Naive thymus-derived CD4-positive, alpha-beta T cell (primary cell): ENCODE measurements at regions not wholly inside any gene's neighbourhood (a gene's known extent, or its start where the extent isn't known, plus 50 kb on each side); places are given as distances from the start of the nearest gene placed in this dataset.

Experiments used
- ATAC-seq: fragments of 150-1000 bp; cut with Tn5 transposase; 2 replicates; pipeline ENCODE4 v1.10.0; 2021; ENCODE audit warnings: mild to moderate bottlenecking, moderate library complexity
- CTCF ChIA-PET: fragments of 350-600 bp; sonication (Branson Sonifier 250); formaldehyde crosslinking; loops from one replicate; lab custom pipeline; 2021; ENCODE audit warnings: antibody characterized with exemption; lab: Charles Lee
- POLR2A ChIA-PET: fragments of 350-600 bp; sonication (Branson Sonifier 250); formaldehyde crosslinking; loops from one replicate; lab custom pipeline; 2021; ENCODE audit warnings: antibody characterized with exemption, inconsistent platforms; lab: Charles Lee
- DNase-seq, 9 donors: peaks; one replicate each; pipeline versions ENCODE4 v3.0.0 to v3.0.0-alpha.2; 2020 to 2022; ENCODE audit warnings: mixed read lengths in 1 of 9
- H3K27ac ChIP-seq: one replicate; pipeline ENCODE4 v1.7.0; 2013; ENCODE audit warnings: mild to moderate bottlenecking, low read depth, low read length, moderate library complexity
- H3K27me3 ChIP-seq, 2 donors: one replicate each; pipeline ENCODE4 v1.7.0; 2013; ENCODE audit warnings: low read length in 2 of 2, mild to moderate bottlenecking in 2 of 2, moderate library complexity in 2 of 2; ENCODE audit not compliant: control insufficient read depth in 2 of 2, insufficient read depth in 2 of 2
- H3K36me3 ChIP-seq, 3 experiments: 1 replicate in 2 of 3; 2 replicates in 1 of 3; pipeline ENCODE4 v1.7.0; 2013; ENCODE audit warnings: low read length in 3 of 3, mild to moderate bottlenecking in 3 of 3, moderate library complexity in 1 of 3; ENCODE audit not compliant: insufficient read depth in 3 of 3, control insufficient read depth in 2 of 3
- H3K4me1 ChIP-seq, 2 donors: one replicate each; pipeline ENCODE4 v1.7.0; 2013; ENCODE audit warnings: low read length in 2 of 2, mild to moderate bottlenecking in 2 of 2, moderate library complexity in 1 of 2; ENCODE audit not compliant: control insufficient read depth in 2 of 2, insufficient read depth in 2 of 2
- H3K4me3 ChIP-seq: 2 replicates; pipeline ENCODE4 v1.7.0; 2013; ENCODE audit warnings: mild to moderate bottlenecking, low read length
- H3K9me3 ChIP-seq, 3 experiments: 1 replicate in 2 of 3; 2 replicates in 1 of 3; pipeline ENCODE4 v1.7.0; 2013; ENCODE audit warnings: low read length in 3 of 3; ENCODE audit not compliant: control insufficient read depth in 2 of 3
- H3K27ac Mint-ChIP-seq, 9 donors: one replicate each; pipeline ENCODE4 v1.8.0; 2020 to 2022; ENCODE audit warnings: mixed read lengths in 9 of 9, mild to moderate bottlenecking in 8 of 9, moderate library complexity in 5 of 9, inconsistent platforms in 2 of 9
- H3K27me3 Mint-ChIP-seq, 5 donors: one replicate each; pipeline ENCODE4 v1.8.0; 2021 to 2022; ENCODE audit warnings: mixed read lengths in 5 of 5, mild to moderate bottlenecking in 1 of 5
- H3K36me3 Mint-ChIP-seq, 5 donors: one replicate each; pipeline ENCODE4 v1.8.0; 2020 to 2022; ENCODE audit warnings: mixed read lengths in 5 of 5, mild to moderate bottlenecking in 3 of 5, inconsistent platforms in 1 of 5
- H3K4me1 Mint-ChIP-seq, 7 donors: one replicate each; pipeline ENCODE4 v1.8.0; 2020 to 2022; ENCODE audit warnings: mixed read lengths in 7 of 7, mild to moderate bottlenecking in 3 of 7, inconsistent platforms in 1 of 7
- H3K4me3 Mint-ChIP-seq, 10 donors: one replicate each; pipeline ENCODE4 v1.8.0; 2020 to 2022; ENCODE audit warnings: mild to moderate bottlenecking in 10 of 10, mixed read lengths in 10 of 10, moderate library complexity in 6 of 10, inconsistent platforms in 2 of 10
- H3K9me3 Mint-ChIP-seq, 11 donors: one replicate each; pipeline ENCODE4 v1.8.0; 2020 to 2022; ENCODE audit warnings: mixed read lengths in 11 of 11, mild to moderate bottlenecking in 4 of 11, inconsistent platforms in 1 of 11, moderate library complexity in 1 of 11
- intact Hi-C, 2 donors: fragments of 100-400 bp; cut with micrococcal nuclease; formaldehyde crosslinking; loops; one replicate each; pipeline ENCODE4 v1.15.1; 2023

- Histone ChIP-seq H3K36me3 (no peaks in the 10 kb centered on the region), H3K4me1 (no peaks in the 10 kb centered on the region), H3K4me3 (no peak overlapping the region), H3K27me3 (no peaks in the 10 kb centered on the region), H3K27ac (no peak overlapping the region), H3K9me3 (no peaks in the 10 kb centered on the region)
- ChIA-PET CTCF (no interaction called here), POLR2A (no interaction called here)
- intact Hi-C loops: no loop called here
- Mint-ChIP-seq H3K4me1 (no peaks in the 10 kb centered on the region), H3K36me3 (no peaks in the 10 kb centered on the region), H3K27me3 (no peaks in the 10 kb centered on the region), H3K4me3 (no peak overlapping the region), H3K27ac (no peak overlapping the region), H3K9me3 (peaks cover 0 to 5% (median 0%) of the 10 kb centered on the region in 11 donors)
- no peak for DNase-seq
- no peak for ATAC-seq
These were observed 178.6 kb upstream of the PDE3A start for GRCh38 chr12:20189767-20190166.

DNA sequence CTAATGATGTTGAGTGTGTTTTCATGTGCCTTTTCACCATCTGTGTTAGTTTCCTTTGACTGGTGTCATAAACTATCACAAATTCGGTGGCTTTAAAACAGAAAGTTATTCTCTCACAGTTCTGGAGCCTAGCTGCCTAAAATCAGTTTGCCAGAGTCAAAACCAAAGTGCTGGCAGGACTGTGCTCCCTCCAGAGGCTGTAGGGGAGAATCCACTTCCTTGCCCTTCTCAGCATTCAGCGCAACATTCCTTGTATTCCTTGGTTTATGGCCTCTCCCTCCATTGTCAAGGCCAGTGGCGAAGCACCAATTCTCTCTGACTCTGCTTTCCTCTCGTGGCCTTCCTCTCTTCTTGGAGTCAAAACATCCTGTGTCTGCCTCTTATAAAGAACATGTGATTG lies 174.2 kb upstream of the PDE3A start:
- no peaks in the 10 kb centered on the region for H3K36me3 Mint-ChIP-seq
- H3K27me3 Mint-ChIP-seq: no peaks in the 10 kb centered on the region
- ATAC-seq: no peak
- CTCF ChIA-PET: no interaction called here
- no peaks in the 10 kb centered on the region for H3K36me3 ChIP-seq
- no peaks in the 10 kb centered on the region for H3K4me1 ChIP-seq
- H3K27ac Mint-ChIP-seq: peak overlapping the region in 1 of 9 donors; percentile 19
- peaks cover 0 to 13% (median 0%) of the 10 kb centered on the region in 11 donors for H3K9me3 Mint-ChIP-seq
- intact Hi-C loops: no loop called here
- no peaks in the 10 kb centered on the region for H3K27me3 ChIP-seq
- H3K4me3 ChIP-seq: no peak overlapping the region
- no peak for DNase-seq
- H3K27ac ChIP-seq: no peak overlapping the region
- no peaks in the 10 kb centered on the region for H3K4me1 Mint-ChIP-seq
- H3K4me3 Mint-ChIP-seq: no peak overlapping the region
- no peaks in the 10 kb centered on the region for H3K9me3 ChIP-seq
- POLR2A ChIA-PET: no interaction called here

GRCh38 chr12:20196767-20197166 lies 171.6 kb upstream of the PDE3A start:
- Histone ChIP-seq H3K27me3 (no peaks in the 10 kb centered on the region), H3K27ac (no peak overlapping the region), H3K36me3 (no peaks in the 10 kb centered on the region), H3K4me1 (no peaks in the 10 kb centered on the region), H3K9me3 (no peaks in the 10 kb centered on the region), H3K4me3 (no peak overlapping the region)
- no peak overlapping the region for H3K27ac Mint-ChIP-seq
- H3K27me3 Mint-ChIP-seq: no peaks in the 10 kb centered on the region
- H3K4me3 Mint-ChIP-seq: no peak overlapping the region
- ChIA-PET CTCF (no interaction called here), POLR2A (no interaction called here)
- no peak for ATAC-seq
- H3K36me3 Mint-ChIP-seq: no peaks in the 10 kb centered on the region
- intact Hi-C loops: no loop called here
- H3K9me3 Mint-ChIP-seq: peaks cover 0 to 13% (median 0%) of the 10 kb centered on the region in 11 donors
- H3K4me1 Mint-ChIP-seq: no peaks in the 10 kb centered on the region
- DNase-seq: no peak

DNA sequence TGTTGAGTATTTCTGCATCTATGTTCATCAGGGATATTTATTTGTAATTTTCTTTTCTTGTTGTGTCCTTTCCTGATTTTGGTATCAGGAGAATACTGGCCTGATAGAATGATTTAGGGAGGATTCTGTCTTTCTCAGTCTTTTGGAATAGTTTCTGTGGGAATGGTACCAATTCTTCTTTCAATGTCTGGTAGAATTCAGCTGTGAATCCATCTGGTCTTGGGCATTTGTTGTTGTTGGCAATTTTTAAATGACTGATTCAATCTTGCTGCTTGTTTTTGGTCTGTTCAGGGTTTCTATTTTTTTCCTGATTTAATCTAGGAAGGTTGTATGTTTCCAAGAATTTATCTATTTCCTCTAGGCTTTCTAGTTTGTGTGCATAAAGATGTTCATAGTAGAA lies 170.9 kb upstream of the PDE3A start:
- no peak overlapping the region for H3K27ac ChIP-seq
- H3K9me3 ChIP-seq: no peaks in the 10 kb centered on the region
- intact Hi-C loops: no loop called here
- Mint-ChIP-seq H3K27me3 (no peaks in the 10 kb centered on the region), H3K36me3 (no peaks in the 10 kb centered on the region), H3K27ac (no peak overlapping the region), H3K4me1 (no peaks in the 10 kb centered on the region), H3K4me3 (no peak overlapping the region), H3K9me3 (peaks cover 0 to 9% (median 0%) of the 10 kb centered on the region in 11 donors)
- no peak for DNase-seq
- H3K4me1 ChIP-seq: no peaks in the 10 kb centered on the region
- no peak overlapping the region for H3K4me3 ChIP-seq
- H3K36me3 ChIP-seq: no peaks in the 10 kb centered on the region
- H3K27me3 ChIP-seq: no peaks in the 10 kb centered on the region
- no peak for ATAC-seq
- ChIA-PET POLR2A (no interaction called here), CTCF (no interaction called here)

DNA sequence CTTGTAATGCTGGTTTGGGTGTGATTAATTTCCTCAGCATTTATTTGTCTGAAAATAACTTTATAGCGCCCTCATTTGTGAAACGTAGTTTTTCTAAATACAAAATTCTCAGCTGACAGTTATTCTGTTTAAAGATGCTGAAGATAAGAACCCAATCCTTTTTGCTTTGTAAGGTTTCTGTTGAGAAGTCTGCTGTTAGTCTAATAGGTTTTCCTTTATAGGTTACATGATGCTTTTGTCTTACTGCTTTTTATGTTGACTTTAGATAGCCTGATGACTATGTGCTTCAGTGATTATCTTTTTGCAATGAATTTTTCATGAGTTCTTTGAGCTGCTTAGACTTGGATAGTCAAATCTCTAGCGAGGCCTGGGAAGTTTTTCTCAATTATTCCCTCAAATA lies 168.6 kb upstream of the PDE3A start:
- Mint-ChIP-seq H3K9me3 (peaks cover 0 to 9% (median 0%) of the 10 kb centered on the region in 11 donors), H3K4me1 (no peaks in the 10 kb centered on the region), H3K4me3 (no peak overlapping the region), H3K27ac (no peak overlapping the region), H3K27me3 (no peaks in the 10 kb centered on the region), H3K36me3 (no peaks in the 10 kb centered on the region)
- ChIA-PET CTCF (no interaction called here), POLR2A (no interaction called here)
- Histone ChIP-seq H3K4me1 (no peaks in the 10 kb centered on the region), H3K9me3 (no peaks in the 10 kb centered on the region), H3K27me3 (no peaks in the 10 kb centered on the region), H3K4me3 (no peak overlapping the region), H3K27ac (no peak overlapping the region), H3K36me3 (no peaks in the 10 kb centered on the region)
- no peak for DNase-seq
- no peak for ATAC-seq
- intact Hi-C loops: no loop called here

DNA sequence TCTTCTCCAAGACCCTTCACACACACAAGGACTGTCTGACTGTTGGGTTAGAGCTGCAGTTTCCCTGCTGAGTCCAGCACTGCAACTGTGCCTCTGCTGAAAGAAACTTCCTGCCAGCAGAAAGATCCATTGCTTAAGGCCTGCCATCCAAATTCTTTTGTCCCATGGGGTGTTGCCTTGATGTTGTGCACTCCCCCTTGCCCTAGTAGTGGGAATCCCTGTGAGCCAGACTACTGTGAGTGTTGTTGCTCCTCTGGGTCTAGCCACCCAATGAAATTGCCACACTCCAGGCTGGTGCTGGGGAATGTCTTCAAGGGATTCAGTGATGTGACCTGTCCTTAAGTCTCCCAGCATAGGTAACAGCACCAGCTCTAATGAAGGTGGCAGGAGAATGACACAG lies 166.6 kb upstream of the PDE3A start:
- H3K4me1 ChIP-seq: no peaks in the 10 kb centered on the region
- DNase-seq (no peak), ATAC-seq (no peak)
- no peaks in the 10 kb centered on the region for H3K9me3 ChIP-seq
- Mint-ChIP-seq H3K36me3 (no peaks in the 10 kb centered on the region), H3K4me3 (no peak overlapping the region), H3K27ac (no peak overlapping the region), H3K9me3 (peaks cover 0 to 9% (median 0%) of the 10 kb centered on the region in 11 donors), H3K27me3 (no peaks in the 10 kb centered on the region), H3K4me1 (no peaks in the 10 kb centered on the region)
- no peaks in the 10 kb centered on the region for H3K27me3 ChIP-seq
- H3K27ac ChIP-seq: no peak overlapping the region
- no peaks in the 10 kb centered on the region for H3K36me3 ChIP-seq
- intact Hi-C loops: no loop called here
- ChIA-PET POLR2A (no interaction called here), CTCF (no interaction called here)
- no peak overlapping the region for H3K4me3 ChIP-seq

DNA sequence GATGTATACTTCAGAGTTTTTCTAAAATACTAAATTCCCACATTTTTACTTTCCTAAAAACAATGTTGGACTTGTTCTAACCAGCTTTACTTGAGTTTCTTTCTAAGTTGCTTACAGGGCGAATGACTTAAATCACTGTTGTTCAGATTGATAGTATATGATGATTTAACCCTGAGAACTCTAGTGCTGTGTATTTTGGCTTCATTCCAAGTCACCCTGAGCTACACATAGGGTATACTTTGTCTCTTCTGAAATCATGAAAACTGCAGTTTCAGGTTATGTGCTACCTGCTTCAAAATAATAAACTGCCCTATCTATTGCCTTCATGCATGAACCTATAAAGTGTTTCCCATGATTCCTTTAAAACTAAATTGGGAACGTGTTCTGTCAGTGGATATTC lies 162.5 kb upstream of the PDE3A start:
- ATAC-seq (no peak), DNase-seq (no peak)
- Mint-ChIP-seq H3K36me3 (no peaks in the 10 kb centered on the region), H3K4me3 (no peak overlapping the region), H3K27ac (no peak overlapping the region), H3K27me3 (no peaks in the 10 kb centered on the region), H3K4me1 (no peaks in the 10 kb centered on the region), H3K9me3 (peaks cover 0 to 11% (median 0%) of the 10 kb centered on the region in 11 donors)
- Histone ChIP-seq H3K9me3 (no peaks in the 10 kb centered on the region), H3K27ac (no peak overlapping the region), H3K27me3 (no peaks in the 10 kb centered on the region), H3K4me1 (no peaks in the 10 kb centered on the region), H3K4me3 (no peak overlapping the region), H3K36me3 (no peaks in the 10 kb centered on the region)
- intact Hi-C loops: no loop called here
- ChIA-PET POLR2A (no interaction called here), CTCF (no interaction called here)
